ENCODE measurements at regions not wholly inside any gene's neighbourhood (a gene's known extent, or its start where the extent isn't known, plus 50 kb on each side); places are given as distances from the start of the nearest gene placed in this dataset.

- no peak for TF ChIP-seq CTCF (IDR thresholded peaks at IDR 0.05)
- no peak for TF ChIP-seq EP300 (IDR thresholded peaks at IDR 0.05)
- TF ChIP-seq POLR2A (IDR thresholded peaks at IDR 0.05): no peak
Measured at GRCh38 chr22:22184277-22184807, 60.2 kb upstream of the VPREB1 start.

Data from sigmoid colon (tissue), 4 donors.